BJ (cell line): ENCODE measurements at regions not wholly inside any gene's neighbourhood (a gene's known extent, or its start where the extent isn't known, plus 50 kb on each side); places are given as distances from the start of the nearest gene placed in this dataset. TPM values are rescaled to one million over a fixed set of nuclear protein-coding genes. Genes with fewer than 3 reads are reported as not detected.

Experiments
- small RNA-seq: library from RNA; depleted of rRNA; stranded (forward); fragments of <200 nt; gene quantifications from one replicate; pipeline ENCODE3, GENCODE V24; 2012; ENCODE audit warnings: low replicate concordance, low read depth; ENCODE audit not compliant: insufficient read length

Small RNA genes in the stretch of these regions (small RNA-seq; reads per million reads assigned to genes)
- gene RNU6-316P, result not detected
